WI38 (cell line): ENCODE measurements at regions not wholly inside any gene's neighbourhood (a gene's known extent, or its start where the extent isn't known, plus 50 kb on each side); places are given as distances from the start of the nearest gene placed in this dataset.
"Not testable (repeated sequence)": the region's sequence is repeated elsewhere in the genome, so short reads cannot be mapped to it uniquely, and the experiment has no call there.

Experiments
- H3K4me3 ChIP-seq: 2 replicates; pipeline ENCODE4 v1.5.1; 2011; ENCODE audit warnings: low read depth, mild to moderate bottlenecking, control low read depth, low read length
- CTCF ChIP-seq: IDR thresholded peaks from 2 replicates; pipeline ENCODE4 v1.5.1; 2012; ENCODE audit warnings: low read depth, mild to moderate bottlenecking, control low read depth, low read length

- no peak for TF ChIP-seq CTCF
- H3K4me3 ChIP-seq, result no peak overlapping the region
These were observed 53.1 kb upstream of the EDIL3 start for GRCh38 chr5:84437673-84438315.

GRCh38 chr5:84436866-84437265, 52.2 kb upstream of the EDIL3 start:
- TF ChIP-seq CTCF, result no peak

GRCh38 chr5:84435861-84436346, 51.2 kb upstream of the EDIL3 start:
- not testable (repeated sequence) for H3K4me3 ChIP-seq

More at GRCh38 chr5:84436866-84437265, 52.2 kb upstream of the EDIL3 start:
- no peak overlapping the region for H3K4me3 ChIP-seq
